ENCODE measurements at regions not wholly inside any gene's neighbourhood (a gene's known extent, or its start where the extent isn't known, plus 50 kb on each side); places are given as distances from the start of the nearest gene placed in this dataset.
"Not testable (repeated sequence)": the region's sequence is repeated elsewhere in the genome, so short reads cannot be mapped to it uniquely, and the experiment has no call there.

DNA sequence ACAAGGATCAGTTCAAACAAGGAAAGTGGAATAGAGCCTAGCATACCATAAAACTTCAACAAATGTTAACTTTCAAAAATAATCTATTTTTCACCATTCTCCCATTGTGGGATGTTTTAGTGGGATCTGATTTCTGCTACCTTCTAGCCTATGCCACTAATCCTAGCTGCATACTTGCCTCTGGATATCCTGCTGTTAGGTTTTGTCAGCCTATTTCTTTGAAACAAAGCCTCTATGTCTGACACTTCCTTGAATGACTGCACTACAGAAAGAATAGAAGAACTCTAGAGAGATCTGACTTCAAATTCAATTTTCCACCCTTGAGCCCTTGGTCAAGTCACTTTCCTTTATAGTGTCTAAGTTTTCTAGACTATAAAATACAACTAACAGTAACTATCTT is 291.5 kb downstream of the PTH2R start:
- DNase-seq, result no peak

- no peak for DNase-seq
These were observed 301.9 kb downstream of the PTH2R start for GRCh38 chr2:208708486-208708885.

GRCh38 chr2:208711598-208711997 is 305.0 kb downstream of the PTH2R start:
- DNase-seq, result no peak

DNA sequence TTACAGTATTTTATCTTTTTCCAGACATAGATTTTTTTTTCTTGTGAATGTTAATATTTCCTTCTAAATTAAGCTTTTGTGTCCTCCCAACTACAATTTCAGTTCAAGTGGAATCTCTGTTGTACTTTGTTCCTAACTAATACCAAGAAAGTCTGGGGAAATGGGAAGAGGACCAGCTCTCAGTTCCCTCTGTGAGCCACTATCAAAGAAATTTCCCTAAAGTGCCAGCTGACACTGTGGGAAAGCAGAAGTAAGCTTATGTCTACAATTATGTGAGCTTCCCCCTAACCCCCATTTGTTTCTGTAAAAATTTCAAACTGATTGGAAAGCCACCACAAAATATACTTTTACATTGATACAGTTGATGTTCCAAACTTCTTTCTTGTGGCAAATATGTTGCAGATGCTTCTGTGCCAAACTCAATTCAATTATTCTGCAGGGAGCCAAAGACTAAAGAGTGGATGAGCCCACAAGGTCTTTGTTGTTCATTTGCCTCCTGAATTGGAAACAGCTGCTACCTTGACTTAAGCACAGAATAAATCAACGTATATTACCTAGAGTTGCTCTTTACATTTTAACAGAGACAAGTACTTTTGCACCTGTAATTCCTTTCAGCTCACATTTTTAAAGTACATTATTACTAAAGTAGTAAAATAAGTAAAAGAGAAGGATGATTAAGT is 306.6 kb downstream of the PTH2R start:
- DNase-seq, result no peak

GRCh38 chr2:208718828-208719227 is 312.2 kb downstream of the PTH2R start:
- no peak for DNase-seq

GRCh38 chr2:208722731-208723130 is 316.1 kb downstream of the PTH2R start:
- DNase-seq, result no peak

GRCh38 chr2:208725280-208725679 is 318.7 kb downstream of the PTH2R start:
- DNase-seq, result no peak

GRCh38 chr2:208726242-208726641 is 319.6 kb downstream of the PTH2R start:
- no peak for DNase-seq

DNA sequence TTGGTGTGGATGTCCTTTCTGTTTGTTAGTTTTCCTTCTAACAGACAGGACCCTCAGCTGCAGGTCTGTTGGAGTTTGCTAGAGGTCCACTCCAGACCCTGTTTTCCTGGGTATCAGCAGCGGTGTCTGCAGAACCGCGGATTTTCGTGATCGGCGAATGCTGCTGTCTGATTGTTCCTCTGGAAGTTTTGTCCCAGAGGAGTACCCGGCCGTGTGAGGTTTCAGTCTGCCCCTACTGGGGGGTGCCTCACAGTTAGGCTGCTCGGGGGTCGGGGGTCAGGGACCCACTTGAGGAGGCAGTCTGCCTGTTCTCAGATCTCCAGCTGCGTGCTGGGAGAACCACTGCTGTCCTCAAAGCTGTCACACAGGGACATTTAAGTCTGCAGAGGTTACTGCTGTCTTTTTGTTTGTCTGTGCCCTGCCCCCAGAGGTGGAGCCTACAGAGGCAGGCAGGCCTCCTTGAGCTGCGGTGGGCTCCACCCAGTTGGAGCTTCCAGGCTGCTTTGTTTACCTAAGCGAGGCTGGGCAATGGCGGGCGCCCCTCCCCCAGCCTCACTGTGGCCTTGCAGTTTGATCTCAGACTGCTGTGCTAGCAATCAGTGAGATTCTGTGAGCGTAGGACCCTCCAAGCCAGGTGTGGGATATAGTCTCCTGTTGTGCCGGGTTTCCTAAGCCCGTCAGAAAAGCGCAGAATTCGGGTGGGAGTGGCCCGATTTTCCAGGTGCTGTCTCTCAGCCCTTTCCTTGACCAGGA is 345.2 kb downstream of the PTH2R start:
- not testable (repeated sequence) for DNase-seq

DNA sequence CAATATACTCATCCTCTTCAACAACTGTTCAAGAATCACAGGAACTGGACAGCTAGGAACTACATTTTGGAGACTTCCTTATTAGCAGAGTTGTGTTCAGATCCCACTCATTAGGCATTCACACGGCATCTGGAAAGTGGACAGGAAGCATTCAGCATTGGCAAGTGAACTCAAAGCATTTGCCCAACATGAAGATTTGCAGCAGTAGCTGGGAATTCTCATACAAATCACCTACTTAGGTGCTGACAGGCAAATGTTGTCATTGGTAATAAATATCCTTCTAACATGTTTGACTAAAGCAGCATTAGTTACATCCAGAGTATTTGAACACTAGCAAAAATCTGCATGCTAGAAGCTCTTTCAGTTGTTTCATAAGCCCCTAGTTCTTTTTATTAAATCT is 350.8 kb downstream of the PTH2R start:
- no peak for DNase-seq

DNA sequence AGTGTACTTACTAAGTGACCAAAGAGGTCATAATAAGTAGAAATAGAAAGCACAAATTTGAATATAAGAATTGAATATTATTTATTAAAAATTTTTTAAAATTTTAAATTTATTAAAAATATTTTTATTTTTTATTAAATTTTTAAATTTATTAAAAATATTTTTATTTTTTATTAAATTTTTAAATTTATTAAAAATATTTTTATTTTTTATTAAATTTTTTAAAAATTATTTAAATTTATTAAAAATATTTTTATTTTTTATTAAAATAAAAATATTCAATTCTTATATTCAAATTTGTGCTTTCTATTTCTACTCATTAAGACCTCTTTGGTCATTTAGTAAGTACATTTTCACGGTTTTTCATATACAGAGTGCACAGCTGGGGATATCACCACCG is 366.5 kb downstream of the PTH2R start:
- DNase-seq, result not testable (repeated sequence)

GRCh38 chr2:208781166-208781565 is 374.6 kb downstream of the PTH2R start:
- DNase-seq, result no peak

DNA sequence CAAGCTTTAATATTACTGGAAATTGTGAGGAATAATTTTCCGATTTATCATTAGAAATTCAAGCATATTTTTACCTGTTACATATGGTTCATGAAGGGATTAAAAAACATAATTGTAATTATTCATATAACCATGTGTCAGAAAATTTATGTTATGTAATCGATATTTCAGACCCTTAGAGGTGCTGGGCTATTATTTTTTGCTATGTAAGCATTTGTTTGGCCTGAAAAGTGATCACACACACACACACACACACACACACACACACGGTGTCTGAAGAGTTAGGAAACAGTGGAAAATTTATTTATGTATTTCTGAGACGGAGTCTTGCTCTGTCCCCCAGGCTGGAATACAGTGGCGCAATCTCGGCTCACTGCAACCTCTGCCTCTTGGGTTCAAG is 375.5 kb downstream of the PTH2R start:
- DNase-seq, result no peak

- DNase-seq, result no peak
These were observed 376.6 kb downstream of the PTH2R start for GRCh38 chr2:208783184-208783583.

DNA sequence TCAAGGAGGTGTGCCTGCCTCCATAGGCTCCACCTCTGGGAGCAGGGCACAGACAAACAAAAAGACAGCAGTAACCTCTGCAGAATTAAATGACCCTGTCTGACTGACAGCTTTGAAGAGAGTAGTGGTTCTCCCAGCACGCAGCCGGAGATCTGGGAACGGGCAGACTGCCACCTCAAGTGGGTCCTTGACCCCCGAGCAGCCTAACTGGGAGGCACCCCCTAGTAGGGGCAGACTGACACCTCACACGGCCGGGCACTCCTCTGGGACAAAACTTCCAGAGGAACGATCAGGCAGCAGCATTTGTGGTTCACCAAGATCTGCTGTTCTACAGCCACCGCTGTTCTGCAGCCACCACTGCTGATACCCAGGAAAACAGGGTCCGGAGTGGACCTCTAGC is 378.2 kb downstream of the PTH2R start:
- not testable (repeated sequence) for DNase-seq

GRCh38 chr2:208791257-208791656 is 384.7 kb downstream of the PTH2R start:
- no peak for DNase-seq

DNA sequence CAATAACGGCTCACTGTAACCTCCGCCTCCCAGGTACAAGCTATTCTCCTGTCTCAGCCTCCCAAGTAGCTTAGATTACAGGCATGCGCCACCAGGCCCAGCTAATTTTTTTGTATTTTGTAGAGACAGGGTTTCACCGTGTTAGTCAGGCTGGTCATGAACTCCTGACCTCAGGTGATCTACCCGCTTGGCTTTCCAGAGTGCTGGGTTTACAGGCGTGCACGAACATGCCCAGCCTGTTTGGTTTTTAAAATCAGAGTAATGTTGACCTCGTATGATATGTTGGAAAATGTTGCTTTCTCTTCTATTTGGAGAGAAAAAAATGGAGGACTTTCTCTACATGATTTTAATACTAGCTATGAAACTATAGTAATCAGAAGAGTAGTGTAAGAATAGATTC is 386.2 kb downstream of the PTH2R start:
- DNase-seq, result no peak

DNA sequence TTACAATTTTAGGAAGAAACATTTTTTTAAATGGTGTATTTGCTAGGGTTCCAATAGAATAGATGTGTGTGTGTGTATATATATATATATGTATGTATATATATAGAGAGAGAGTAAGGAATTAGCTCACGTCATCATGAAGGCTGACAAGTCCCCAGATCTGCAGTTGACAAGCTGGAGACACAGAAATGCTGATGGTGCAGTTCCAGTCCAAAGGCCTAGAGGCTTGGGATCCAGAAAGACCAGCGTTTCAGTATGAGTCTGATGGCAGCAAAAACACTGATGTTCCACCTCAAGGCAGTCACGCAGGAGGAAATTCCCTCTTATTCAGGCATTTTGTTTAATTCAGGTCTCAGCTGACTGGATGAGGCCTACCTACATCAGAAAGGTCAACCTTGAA is 386.8 kb downstream of the PTH2R start:
- no peak for DNase-seq

- no peak for DNase-seq
These were observed 387.8 kb downstream of the PTH2R start for GRCh38 chr2:208794288-208794975.

DNA sequence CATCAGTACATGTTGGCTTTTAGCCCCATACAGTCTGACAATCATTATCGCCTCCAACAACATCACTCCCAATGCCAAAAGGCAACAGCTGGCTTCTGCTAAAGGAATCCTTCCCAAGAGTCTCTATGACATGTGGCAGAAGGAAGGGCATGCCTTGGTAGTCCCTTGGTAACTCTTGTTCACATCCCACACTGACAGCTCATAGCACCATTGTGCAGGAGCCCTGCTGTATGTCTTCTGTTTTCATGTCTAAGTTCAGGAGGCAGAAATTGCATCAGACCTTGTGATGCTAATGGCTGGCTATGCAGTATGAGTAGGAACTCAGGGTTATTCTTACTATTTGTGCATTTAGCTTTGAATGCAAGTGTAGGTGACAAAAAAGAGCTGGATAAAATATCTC is 392.1 kb downstream of the PTH2R start:
- no peak for DNase-seq

DNA sequence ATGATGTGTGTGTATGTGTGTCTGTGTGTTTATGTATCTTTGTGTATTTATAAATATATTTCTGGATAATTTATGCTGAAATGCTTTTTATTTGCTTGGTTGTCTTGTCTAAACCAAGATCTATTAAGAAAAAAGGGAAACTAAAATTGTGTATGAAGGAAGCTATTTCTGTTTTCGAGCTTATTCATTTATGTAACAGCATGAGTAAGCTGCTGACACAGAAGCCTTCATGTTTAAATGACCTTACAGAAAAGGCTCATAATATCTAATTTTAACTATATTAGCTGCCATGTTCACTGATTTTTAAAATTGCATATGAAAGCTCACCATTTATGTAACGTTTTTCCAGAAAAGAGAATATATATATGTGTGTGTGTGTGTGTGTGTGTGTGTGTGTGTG is 392.8 kb downstream of the PTH2R start:
- no peak for DNase-seq

DNA sequence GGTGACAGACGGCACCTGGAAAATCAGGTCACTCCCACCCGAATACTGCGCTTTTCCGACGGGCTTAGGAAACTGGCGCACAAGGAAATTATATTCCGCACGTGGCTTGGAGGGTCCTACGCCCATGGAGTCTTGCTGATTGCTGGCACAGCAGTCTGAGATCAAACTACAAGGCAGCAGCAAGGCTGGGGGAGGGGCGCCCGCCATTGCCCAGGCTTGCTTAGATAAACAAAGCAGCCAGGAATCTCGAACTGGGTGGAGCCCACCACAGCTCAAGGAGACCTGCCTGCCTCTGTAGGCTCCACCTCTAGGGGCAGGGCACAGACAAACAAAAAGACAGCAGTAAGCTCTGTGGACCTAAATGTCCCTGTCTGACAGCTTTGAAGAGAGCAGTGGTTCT is 394.3 kb downstream of the PTH2R start:
- DNase-seq, result not testable (repeated sequence)

DNA sequence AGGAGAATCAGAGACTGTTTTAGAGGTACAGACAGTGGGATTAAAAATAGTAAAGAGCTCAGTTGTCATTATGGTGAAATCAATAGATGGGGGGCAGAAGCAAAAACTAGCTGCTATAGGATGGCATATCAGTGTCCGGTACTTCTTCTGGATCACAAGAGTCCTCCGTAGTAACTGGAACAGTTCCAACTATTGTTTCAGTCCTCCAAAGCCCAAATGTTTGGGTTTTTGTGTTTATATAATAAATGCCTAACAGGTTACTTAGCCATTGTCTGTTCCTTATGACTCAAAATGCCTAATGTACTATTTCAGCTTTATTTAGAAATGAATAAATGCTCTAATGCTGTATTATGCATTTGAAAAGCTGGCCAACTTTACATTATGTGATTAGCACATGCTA is 401.2 kb downstream of the PTH2R start:
- DNase-seq, result no peak

DNA sequence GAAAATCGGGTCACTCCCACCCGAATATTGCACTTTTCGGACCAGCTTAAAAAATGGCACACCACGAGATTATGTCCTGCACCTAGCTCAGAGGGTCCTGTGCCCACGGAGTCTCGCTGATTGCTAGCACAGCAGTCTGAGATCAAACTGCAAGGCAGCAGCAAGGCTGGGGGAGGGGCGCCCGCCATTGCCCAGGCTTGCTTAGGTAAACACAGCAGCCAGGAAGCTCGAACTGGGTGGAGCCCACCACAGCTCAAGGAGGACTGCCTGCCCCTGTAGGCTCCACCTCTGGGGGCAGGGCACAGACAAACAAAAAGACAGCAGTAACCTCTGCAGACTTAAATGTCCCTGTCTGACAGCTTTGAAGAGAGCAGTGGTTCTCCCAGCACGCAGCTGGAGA is 405.3 kb downstream of the PTH2R start:
- not testable (repeated sequence) for DNase-seq
